K562 (cell line): ENCODE measurements at regions not wholly inside any gene's neighbourhood (a gene's known extent, or its start where the extent isn't known, plus 50 kb on each side); places are given as distances from the start of the nearest gene placed in this dataset.

Source experiments
- CREM ChIP-seq: IDR thresholded peaks from 2 replicates; pipeline ENCODE4 v1.6.1; 2014; ENCODE audit warnings: antibody characterized with exemption, low read depth
- FOXA3 ChIP-seq, 2 experiments: fragments of 450-650 bp in 1 of 2; sonication (generic) in 1 of 2; formaldehyde crosslinking; IDR thresholded peaks in 1 of 2; conservative IDR thresholded peaks in 1 of 2; 2 replicates each; pipeline versions ENCODE4 v1.4.0 to v1.8.0; 2020 to 2022; ENCODE audit warnings: mild to moderate bottlenecking in 2 of 2, missing genetic modification reagents in 1 of 2
- POLR2AphosphoS5 ChIP-seq: IDR thresholded peaks from 2 replicates; pipeline ENCODE4 v1.6.1; 2011; ENCODE audit warnings: mild to moderate bottlenecking, low read depth, low read length, moderate library complexity; ENCODE audit not compliant: control insufficient read depth, insufficient read depth
- ZNF311 ChIP-seq: fragments of 250-450 bp; sonication (Bioruptor Pico); IDR thresholded peaks from 2 replicates; pipeline ENCODE4 v1.4.0; 2020; ENCODE audit warnings: mild to moderate bottlenecking, moderate library complexity
- ZNF696 ChIP-seq: fragments of 250-450 bp; sonication (Bioruptor Pico); conservative IDR thresholded peaks from 2 replicates; pipeline ENCODE4 v1.4.0; 2020; ENCODE audit warnings: mild to moderate bottlenecking, moderate library complexity
- TF ChIP-seq, protein P1 (sequence below): fragments of 450-650 bp; IDR thresholded peaks from 2 replicates; pipeline ENCODE4 v1.6.1; 2017; ENCODE audit warnings: mild to moderate bottlenecking, moderate library complexity
- TF ChIP-seq, protein P2 (sequence below), 3 experiments: IDR thresholded peaks in 2 of 3; conservative IDR thresholded peaks in 1 of 3; 2 replicates each; pipeline ENCODE4 v1.5.1; 2011 to 2012; ENCODE audit warnings: low read length in 3 of 3, mild to moderate bottlenecking in 3 of 3, control low read depth in 2 of 3, improper control_type of control experiment in 1 of 3, inconsistent platforms in 1 of 3, low read depth in 1 of 3, mixed read lengths in 1 of 3, moderate library complexity in 1 of 3; ENCODE audit not compliant: insufficient read depth in 2 of 3
- TF ChIP-seq, protein P3 (sequence below): sonication (generic); formaldehyde crosslinking; IDR thresholded peaks from 2 replicates; pipeline ENCODE4 v1.8.1; 2023; ENCODE audit warnings: missing genetic modification reagents, mild to moderate bottlenecking, borderline replicate concordance
- TF ChIP-seq, protein P4 (sequence below): IDR thresholded peaks from 2 replicates; pipeline ENCODE4 v1.6.1; 2012; ENCODE audit warnings: low read depth, low read length, improper control_type of control experiment, borderline replicate concordance
- TF ChIP-seq, protein P5 (sequence below): fragments of 450-650 bp; IDR thresholded peaks from 2 replicates; pipeline ENCODE4 v1.6.1; 2016; ENCODE audit warnings: missing biosample characterization, missing genetic modification characterization

DNA sequence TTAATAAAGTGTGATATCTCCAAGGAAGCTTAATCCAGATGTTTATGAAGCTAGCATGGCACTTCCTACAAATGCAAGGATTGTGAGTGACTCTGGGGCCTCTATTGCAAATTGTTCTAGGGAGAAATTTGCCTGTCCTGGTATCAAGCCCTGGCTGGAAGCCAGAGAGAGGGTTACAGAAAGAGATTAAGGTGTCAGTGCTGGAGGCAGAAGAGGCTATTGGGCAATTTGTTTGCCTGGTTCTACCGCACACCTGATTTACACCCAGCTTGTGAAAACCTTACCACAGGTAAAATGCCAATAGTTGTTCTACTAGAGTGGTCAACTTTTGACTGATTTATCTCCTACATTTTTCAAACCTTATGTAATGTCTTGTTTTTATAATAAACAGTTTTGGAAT, 186.7 kb upstream of the FAT1 start:
- TF ChIP-seq, protein P1, sequence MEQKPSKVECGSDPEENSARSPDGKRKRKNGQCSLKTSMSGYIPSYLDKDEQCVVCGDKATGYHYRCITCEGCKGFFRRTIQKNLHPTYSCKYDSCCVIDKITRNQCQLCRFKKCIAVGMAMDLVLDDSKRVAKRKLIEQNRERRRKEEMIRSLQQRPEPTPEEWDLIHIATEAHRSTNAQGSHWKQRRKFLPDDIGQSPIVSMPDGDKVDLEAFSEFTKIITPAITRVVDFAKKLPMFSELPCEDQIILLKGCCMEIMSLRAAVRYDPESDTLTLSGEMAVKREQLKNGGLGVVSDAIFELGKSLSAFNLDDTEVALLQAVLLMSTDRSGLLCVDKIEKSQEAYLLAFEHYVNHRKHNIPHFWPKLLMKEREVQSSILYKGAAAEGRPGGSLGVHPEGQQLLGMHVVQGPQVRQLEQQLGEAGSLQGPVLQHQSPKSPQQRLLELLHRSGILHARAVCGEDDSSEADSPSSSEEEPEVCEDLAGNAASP: no peak
- TF ChIP-seq, protein P2, sequence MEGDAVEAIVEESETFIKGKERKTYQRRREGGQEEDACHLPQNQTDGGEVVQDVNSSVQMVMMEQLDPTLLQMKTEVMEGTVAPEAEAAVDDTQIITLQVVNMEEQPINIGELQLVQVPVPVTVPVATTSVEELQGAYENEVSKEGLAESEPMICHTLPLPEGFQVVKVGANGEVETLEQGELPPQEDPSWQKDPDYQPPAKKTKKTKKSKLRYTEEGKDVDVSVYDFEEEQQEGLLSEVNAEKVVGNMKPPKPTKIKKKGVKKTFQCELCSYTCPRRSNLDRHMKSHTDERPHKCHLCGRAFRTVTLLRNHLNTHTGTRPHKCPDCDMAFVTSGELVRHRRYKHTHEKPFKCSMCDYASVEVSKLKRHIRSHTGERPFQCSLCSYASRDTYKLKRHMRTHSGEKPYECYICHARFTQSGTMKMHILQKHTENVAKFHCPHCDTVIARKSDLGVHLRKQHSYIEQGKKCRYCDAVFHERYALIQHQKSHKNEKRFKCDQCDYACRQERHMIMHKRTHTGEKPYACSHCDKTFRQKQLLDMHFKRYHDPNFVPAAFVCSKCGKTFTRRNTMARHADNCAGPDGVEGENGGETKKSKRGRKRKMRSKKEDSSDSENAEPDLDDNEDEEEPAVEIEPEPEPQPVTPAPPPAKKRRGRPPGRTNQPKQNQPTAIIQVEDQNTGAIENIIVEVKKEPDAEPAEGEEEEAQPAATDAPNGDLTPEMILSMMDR (IDR thresholded peaks at IDR 0.05 in 2 of 3, conservative IDR thresholded peaks at IDR 0.05 in 1 of 3; ENCODE audit: insufficient read depth in 2 of 3, low read depth in 1 of 3, low read length in 3 of 3): no peak
- TF ChIP-seq, protein P3, sequence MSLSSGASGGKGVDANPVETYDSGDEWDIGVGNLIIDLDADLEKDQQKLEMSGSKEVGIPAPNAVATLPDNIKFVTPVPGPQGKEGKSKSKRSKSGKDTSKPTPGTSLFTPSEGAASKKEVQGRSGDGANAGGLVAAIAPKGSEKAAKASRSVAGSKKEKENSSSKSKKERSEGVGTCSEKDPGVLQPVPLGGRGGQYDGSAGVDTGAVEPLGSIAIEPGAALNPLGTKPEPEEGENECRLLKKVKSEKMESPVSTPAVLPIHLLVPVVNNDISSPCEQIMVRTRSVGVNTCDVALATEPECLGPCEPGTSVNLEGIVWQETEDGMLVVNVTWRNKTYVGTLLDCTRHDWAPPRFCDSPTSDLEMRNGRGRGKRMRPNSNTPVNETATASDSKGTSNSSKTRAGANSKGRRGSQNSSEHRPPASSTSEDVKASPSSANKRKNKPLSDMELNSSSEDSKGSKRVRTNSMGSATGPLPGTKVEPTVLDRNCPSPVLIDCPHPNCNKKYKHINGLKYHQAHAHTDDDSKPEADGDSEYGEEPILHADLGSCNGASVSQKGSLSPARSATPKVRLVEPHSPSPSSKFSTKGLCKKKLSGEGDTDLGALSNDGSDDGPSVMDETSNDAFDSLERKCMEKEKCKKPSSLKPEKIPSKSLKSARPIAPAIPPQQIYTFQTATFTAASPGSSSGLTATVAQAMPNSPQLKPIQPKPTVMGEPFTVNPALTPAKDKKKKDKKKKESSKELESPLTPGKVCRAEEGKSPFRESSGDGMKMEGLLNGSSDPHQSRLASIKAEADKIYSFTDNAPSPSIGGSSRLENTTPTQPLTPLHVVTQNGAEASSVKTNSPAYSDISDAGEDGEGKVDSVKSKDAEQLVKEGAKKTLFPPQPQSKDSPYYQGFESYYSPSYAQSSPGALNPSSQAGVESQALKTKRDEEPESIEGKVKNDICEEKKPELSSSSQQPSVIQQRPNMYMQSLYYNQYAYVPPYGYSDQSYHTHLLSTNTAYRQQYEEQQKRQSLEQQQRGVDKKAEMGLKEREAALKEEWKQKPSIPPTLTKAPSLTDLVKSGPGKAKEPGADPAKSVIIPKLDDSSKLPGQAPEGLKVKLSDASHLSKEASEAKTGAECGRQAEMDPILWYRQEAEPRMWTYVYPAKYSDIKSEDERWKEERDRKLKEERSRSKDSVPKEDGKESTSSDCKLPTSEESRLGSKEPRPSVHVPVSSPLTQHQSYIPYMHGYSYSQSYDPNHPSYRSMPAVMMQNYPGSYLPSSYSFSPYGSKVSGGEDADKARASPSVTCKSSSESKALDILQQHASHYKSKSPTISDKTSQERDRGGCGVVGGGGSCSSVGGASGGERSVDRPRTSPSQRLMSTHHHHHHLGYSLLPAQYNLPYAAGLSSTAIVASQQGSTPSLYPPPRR (CRISPR knock-in tag): no peak
- TF ChIP-seq, protein P4, sequence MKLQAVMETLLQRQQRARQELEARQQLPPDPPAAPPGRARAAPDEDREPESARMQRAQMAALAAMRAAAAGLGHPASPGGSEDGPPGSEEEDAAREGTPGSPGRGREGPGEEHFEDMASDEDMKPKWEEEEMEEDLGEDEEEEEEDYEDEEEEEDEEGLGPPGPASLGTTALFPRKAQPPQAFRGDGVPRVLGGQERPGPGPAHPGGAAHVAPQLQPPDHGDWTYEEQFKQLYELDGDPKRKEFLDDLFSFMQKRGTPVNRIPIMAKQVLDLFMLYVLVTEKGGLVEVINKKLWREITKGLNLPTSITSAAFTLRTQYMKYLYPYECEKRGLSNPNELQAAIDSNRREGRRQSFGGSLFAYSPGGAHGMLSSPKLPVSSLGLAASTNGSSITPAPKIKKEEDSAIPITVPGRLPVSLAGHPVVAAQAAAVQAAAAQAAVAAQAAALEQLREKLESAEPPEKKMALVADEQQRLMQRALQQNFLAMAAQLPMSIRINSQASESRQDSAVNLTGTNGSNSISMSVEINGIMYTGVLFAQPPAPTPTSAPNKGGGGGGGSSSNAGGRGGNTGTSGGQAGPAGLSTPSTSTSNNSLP: no peak
- TF ChIP-seq CREM (no peak), FOXA3 (CRISPR knock-in tag; conservative IDR thresholded peaks at IDR 0.05 in 1 of 2, IDR thresholded peaks at IDR 0.05 in 1 of 2) (no peak), ZNF311 (CRISPR knock-in tag) (no peak), POLR2AphosphoS5 (no peak), ZNF696 (no peak)
- TF ChIP-seq, protein P5, sequence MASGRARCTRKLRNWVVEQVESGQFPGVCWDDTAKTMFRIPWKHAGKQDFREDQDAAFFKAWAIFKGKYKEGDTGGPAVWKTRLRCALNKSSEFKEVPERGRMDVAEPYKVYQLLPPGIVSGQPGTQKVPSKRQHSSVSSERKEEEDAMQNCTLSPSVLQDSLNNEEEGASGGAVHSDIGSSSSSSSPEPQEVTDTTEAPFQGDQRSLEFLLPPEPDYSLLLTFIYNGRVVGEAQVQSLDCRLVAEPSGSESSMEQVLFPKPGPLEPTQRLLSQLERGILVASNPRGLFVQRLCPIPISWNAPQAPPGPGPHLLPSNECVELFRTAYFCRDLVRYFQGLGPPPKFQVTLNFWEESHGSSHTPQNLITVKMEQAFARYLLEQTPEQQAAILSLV (tag): no peak
